Mucosa of stomach (tissue), 1 donor: ENCODE measurements at regions not wholly inside any gene's neighbourhood (a gene's known extent, or its start where the extent isn't known, plus 50 kb on each side); places are given as distances from the start of the nearest gene placed in this dataset.

ENCODE experiments used
- H3K27me3 ChIP-seq: one replicate; pipeline ENCODE4 v1.7.0; 2013; ENCODE audit warnings: mild to moderate bottlenecking, low read length; ENCODE audit not compliant: control insufficient read depth, insufficient read depth
- H3K36me3 ChIP-seq: one replicate; pipeline ENCODE4 v1.7.0; 2013; ENCODE audit warnings: low read length; ENCODE audit not compliant: control insufficient read depth, insufficient read depth
- H3K4me1 ChIP-seq: one replicate; pipeline ENCODE4 v1.7.0; 2013; ENCODE audit warnings: mild to moderate bottlenecking, low read length; ENCODE audit not compliant: control insufficient read depth, insufficient read depth
- H3K4me3 ChIP-seq: one replicate; pipeline ENCODE4 v1.7.0; 2013; ENCODE audit warnings: low read length
- H3K9ac ChIP-seq: one replicate; pipeline ENCODE4 v1.7.0; 2013; ENCODE audit warnings: mild to moderate bottlenecking, low read length, moderate library complexity
- H3K9me3 ChIP-seq: one replicate; pipeline ENCODE4 v1.7.0; 2013; ENCODE audit warnings: mild to moderate bottlenecking, low read length, moderate library complexity; ENCODE audit not compliant: control insufficient read depth
- donor health status: Pancreatic carcinoma.

- H3K4me1 ChIP-seq = no peaks in the 10 kb centered on the region
- no peaks in the 10 kb centered on the region for H3K36me3 ChIP-seq
- H3K4me3 ChIP-seq = no peak overlapping the region
- H3K9ac ChIP-seq = no peak overlapping the region
- H3K9me3 ChIP-seq = no peaks in the 10 kb centered on the region
- no peaks in the 10 kb centered on the region for H3K27me3 ChIP-seq
These were observed 189.2 kb upstream of the PBX1 start for GRCh38 chr1:164369698-164370365.

GRCh38 chr1:164380893-164381292 lies 178.1 kb upstream of the PBX1 start:
- Histone ChIP-seq H3K27me3 (no peaks in the 10 kb centered on the region), H3K9ac (no peak overlapping the region), H3K9me3 (no peaks in the 10 kb centered on the region), H3K4me1 (no peaks in the 10 kb centered on the region), H3K4me3 (no peak overlapping the region), H3K36me3 (no peaks in the 10 kb centered on the region)

- Histone ChIP-seq H3K9ac (no peak overlapping the region), H3K4me1 (no peaks in the 10 kb centered on the region), H3K36me3 (no peaks in the 10 kb centered on the region), H3K4me3 (no peak overlapping the region), H3K27me3 (no peaks in the 10 kb centered on the region), H3K9me3 (no peaks in the 10 kb centered on the region)
These were observed 176.6 kb upstream of the PBX1 start for GRCh38 chr1:164382384-164382783.

GRCh38 chr1:164384262-164384661 lies 174.7 kb upstream of the PBX1 start:
- no peaks in the 10 kb centered on the region for H3K9me3 ChIP-seq
- no peaks in the 10 kb centered on the region for H3K27me3 ChIP-seq
- H3K4me1 ChIP-seq = no peaks in the 10 kb centered on the region
- H3K9ac ChIP-seq = no peak overlapping the region
- H3K4me3 ChIP-seq = no peak overlapping the region
- H3K36me3 ChIP-seq = no peaks in the 10 kb centered on the region

- Histone ChIP-seq H3K4me3 (no peak overlapping the region), H3K9me3 (no peaks in the 10 kb centered on the region), H3K4me1 (no peaks in the 10 kb centered on the region), H3K27me3 (no peaks in the 10 kb centered on the region), H3K9ac (no peak overlapping the region), H3K36me3 (no peaks in the 10 kb centered on the region)
These were observed 141.8 kb upstream of the PBX1 start for GRCh38 chr1:164417016-164417704.

- no peaks in the 10 kb centered on the region for H3K9me3 ChIP-seq
- H3K4me3 ChIP-seq = no peak overlapping the region
- H3K9ac ChIP-seq = no peak overlapping the region
- no peaks in the 10 kb centered on the region for H3K27me3 ChIP-seq
- no peaks in the 10 kb centered on the region for H3K4me1 ChIP-seq
- no peaks in the 10 kb centered on the region for H3K36me3 ChIP-seq
These were observed 135.8 kb upstream of the PBX1 start for GRCh38 chr1:164423136-164423535.

- H3K9ac ChIP-seq = no peak overlapping the region
- H3K27me3 ChIP-seq = no peaks in the 10 kb centered on the region
These were observed 125.7 kb upstream of the PBX1 start for GRCh38 chr1:164433141-164433817.

GRCh38 chr1:164433818-164434170 lies 125.2 kb upstream of the PBX1 start:
- Histone ChIP-seq H3K9me3 (no peaks in the 10 kb centered on the region), H3K9ac (no peak overlapping the region)

More at GRCh38 chr1:164433141-164433817, 125.7 kb upstream of the PBX1 start:
- Histone ChIP-seq H3K4me3 (no peak overlapping the region), H3K9me3 (no peaks in the 10 kb centered on the region), H3K36me3 (no peaks in the 10 kb centered on the region), H3K4me1 (no peaks in the 10 kb centered on the region)

GRCh38 chr1:164440232-164440631 lies 118.8 kb upstream of the PBX1 start:
- no peaks in the 10 kb centered on the region for H3K9me3 ChIP-seq
- no peaks in the 10 kb centered on the region for H3K4me1 ChIP-seq
- no peaks in the 10 kb centered on the region for H3K27me3 ChIP-seq
- no peaks in the 10 kb centered on the region for H3K36me3 ChIP-seq
- no peak overlapping the region for H3K9ac ChIP-seq
- H3K4me3 ChIP-seq = no peak overlapping the region

More at GRCh38 chr1:164433818-164434170, 125.2 kb upstream of the PBX1 start:
- Histone ChIP-seq H3K4me3 (no peak overlapping the region), H3K36me3 (no peaks in the 10 kb centered on the region), H3K27me3 (no peaks in the 10 kb centered on the region), H3K4me1 (no peaks in the 10 kb centered on the region)

GRCh38 chr1:164443166-164443565 lies 115.8 kb upstream of the PBX1 start:
- Histone ChIP-seq H3K27me3 (no peaks in the 10 kb centered on the region), H3K9ac (no peak overlapping the region), H3K4me3 (no peak overlapping the region), H3K9me3 (no peaks in the 10 kb centered on the region), H3K4me1 (no peaks in the 10 kb centered on the region), H3K36me3 (no peaks in the 10 kb centered on the region)

- H3K4me1 ChIP-seq = no peaks in the 10 kb centered on the region
- H3K27me3 ChIP-seq = no peaks in the 10 kb centered on the region
- no peak overlapping the region for H3K9ac ChIP-seq
- no peaks in the 10 kb centered on the region for H3K36me3 ChIP-seq
- no peaks in the 10 kb centered on the region for H3K9me3 ChIP-seq
- no peak overlapping the region for H3K4me3 ChIP-seq
These were observed 115.1 kb upstream of the PBX1 start for GRCh38 chr1:164443836-164444235.

- Histone ChIP-seq H3K36me3 (no peaks in the 10 kb centered on the region), H3K9me3 (no peaks in the 10 kb centered on the region), H3K9ac (no peak overlapping the region), H3K4me3 (no peak overlapping the region), H3K4me1 (no peaks in the 10 kb centered on the region), H3K27me3 (no peaks in the 10 kb centered on the region)
These were observed 113.0 kb upstream of the PBX1 start for GRCh38 chr1:164446020-164446419.
